OCI-LY1 (cell line): ENCODE measurements at regions not wholly inside any gene's neighbourhood (a gene's known extent, or its start where the extent isn't known, plus 50 kb on each side); places are given as distances from the start of the nearest gene placed in this dataset.

Source experiments
- CTCF ChIP-seq: fragments of 200-600 bp; sonication (generic), shearing (Covaris generic); IDR thresholded peaks from 2 replicates; pipeline ENCODE4 v1.5.1; 2017; ENCODE audit warnings: mild to moderate bottlenecking, antibody characterized with exemption, low read length, moderate library complexity, mixed read lengths
- EZH2 ChIP-seq: fragments of 200-600 bp; sonication (generic), shearing (Covaris generic); IDR thresholded peaks from 2 replicates; pipeline ENCODE4 v1.8.0; 2017; ENCODE audit warnings: borderline replicate concordance, mixed run types, mild to moderate bottlenecking, antibody characterized with exemption, low read length, moderate library complexity, mixed read lengths

- TF ChIP-seq CTCF (no peak), EZH2 (no peak)
Observed at GRCh38 chr4:63090641-63091040, 1318.6 kb downstream of the TECRL start.
